Transverse colon (tissue), 4 donors: ENCODE measurements at regions not wholly inside any gene's neighbourhood (a gene's known extent, or its start where the extent isn't known, plus 50 kb on each side); places are given as distances from the start of the nearest gene placed in this dataset.

Source experiments
- DNase-seq: peaks from one replicate; pipeline ENCODE4 v3.0.0-alpha.2; 2019
- H3K27ac ChIP-seq, 4 donors: fragments of 200-600 bp; sonication (generic); 2 replicates each; pipeline ENCODE4 v1.5.1; 2016 to 2018; ENCODE audit warnings: inconsistent platforms in 4 of 4
- H3K27me3 ChIP-seq: fragments of 200-600 bp; sonication (generic); 2 replicates; pipeline ENCODE4 v1.5.1; 2017; ENCODE audit warnings: inconsistent platforms
- H3K36me3 ChIP-seq, 4 donors: fragments of 200-600 bp; sonication (generic); 2 replicates each; pipeline ENCODE4 v1.5.1; 2017 to 2019; ENCODE audit warnings: inconsistent platforms in 4 of 4
- H3K4me1 ChIP-seq, 4 donors: fragments of 200-600 bp; sonication (generic); 2 replicates each; pipeline ENCODE4 v1.5.1; 2017 to 2020; ENCODE audit warnings: inconsistent platforms in 4 of 4
- H3K4me3 ChIP-seq, 4 donors: fragments of 200-600 bp; sonication (generic); 1 replicate in 1 of 4; 2 replicates in 3 of 4; pipeline versions ENCODE4 v1.5.1 to v1.6.1; 2017 to 2019; ENCODE audit warnings: inconsistent platforms in 4 of 4
- H3K9me3 ChIP-seq, 2 donors: fragments of 200-600 bp; sonication (generic); 2 replicates each; pipeline ENCODE4 v1.5.1; 2017 to 2019; ENCODE audit warnings: inconsistent platforms in 2 of 2
- CTCF ChIP-seq, 5 experiments: fragments of 200-600 bp in 3 of 5; fragments of 450-650 bp in 2 of 5; sonication (generic) in 3 of 5; IDR thresholded peaks; 1 replicate in 2 of 5; 2 replicates in 3 of 5; pipeline ENCODE4 v1.5.1; 2016 to 2017; ENCODE audit warnings: antibody characterized with exemption in 5 of 5, inconsistent platforms in 3 of 5, mild to moderate bottlenecking in 2 of 5, moderate library complexity in 1 of 5
- EP300 ChIP-seq: sonication (generic); formaldehyde crosslinking; IDR thresholded peaks from one replicate; pipeline ENCODE4 v1.6.1; 2017; ENCODE audit warnings: antibody characterized with exemption, low read depth
- POLR2A ChIP-seq: fragments of 450-650 bp; IDR thresholded peaks from one replicate; pipeline ENCODE4 v1.6.1; 2016; ENCODE audit warnings: antibody characterized with exemption, mild to moderate bottlenecking, moderate library complexity
- POLR2AphosphoS5 ChIP-seq, 3 donors: sonication (generic); formaldehyde crosslinking; IDR thresholded peaks; one replicate each; pipeline ENCODE4 v1.6.1; 2016; ENCODE audit warnings: antibody characterized with exemption in 3 of 3
- WGBS, 2 donors: methylation state at CpG; one replicate each; pipeline ENCODE4 v1.1.5; 2018; ENCODE audit warnings: low coverage in 1 of 2; 5-methylcytosine and 5-hydroxymethylcytosine counted together
- in situ Hi-C, 4 donors: fragments of 200-750 bp; cut with MboI; loops; one replicate each; pipeline versions ENCODE4 v1.15.0 to v1.15.1; 2017; ENCODE audit warnings: low sequenced_read_pairs in 3 of 4, low pct_ligation_motif_present in 1 of 4, low pct_unique_long_range_greater_than_20kb in 1 of 4
- intact Hi-C: fragments of 100-400 bp; cut with DNase I; formaldehyde crosslinking; loops from one replicate; pipeline ENCODE4 v1.15.1; 2023; ENCODE audit warnings: low total_unique reads

DNA sequence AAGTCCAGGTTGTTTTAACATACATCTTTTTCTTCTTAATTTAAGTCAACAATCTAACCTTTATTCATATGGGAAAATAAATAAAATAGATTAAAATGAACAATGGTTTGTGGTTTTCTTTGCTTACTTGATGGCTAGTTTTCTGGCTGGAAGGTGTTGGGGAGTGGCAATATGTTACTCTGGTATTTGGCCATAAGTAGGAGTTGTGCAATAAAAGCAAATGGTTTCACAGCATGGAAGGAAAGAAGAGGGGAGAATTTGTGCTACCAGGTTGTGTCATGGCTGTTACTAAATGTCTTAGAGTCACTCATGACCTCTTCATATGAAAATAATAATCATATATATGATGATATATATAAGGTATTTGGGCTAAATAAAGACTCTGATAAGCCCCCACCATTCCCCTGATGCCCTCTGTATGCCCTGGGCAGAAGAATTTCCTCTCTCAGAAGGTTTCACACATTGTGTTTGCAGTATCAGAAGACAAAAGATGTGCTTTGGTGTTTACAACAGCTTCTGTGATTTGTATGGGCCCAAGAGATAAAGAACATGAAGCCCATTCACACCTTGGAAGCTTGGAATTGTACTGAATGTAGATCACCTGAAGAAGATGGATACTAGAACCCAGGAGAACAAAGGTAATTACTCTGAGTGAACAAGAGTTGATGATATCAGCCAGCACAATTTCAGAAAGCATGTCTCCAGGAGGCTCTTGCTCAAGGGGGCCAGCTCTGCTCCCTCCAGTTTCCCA is 160.9 kb downstream of the ALG10B start:
- TF ChIP-seq POLR2AphosphoS5 (IDR thresholded peaks at IDR 0.05), result no peak
- H3K27ac ChIP-seq, result no peak overlapping the region
- DNase-seq, result no peak
- in situ Hi-C loops (no loop called here), intact Hi-C loops (no loop called here)
- H3K4me1 ChIP-seq, result no peaks in the 10 kb centered on the region
- no peaks in the 10 kb centered on the region for H3K9me3 ChIP-seq
- no peaks in the 10 kb centered on the region for H3K27me3 ChIP-seq
- no peaks in the 10 kb centered on the region for H3K36me3 ChIP-seq
- no peak overlapping the region for H3K4me3 ChIP-seq

GRCh38 chr12:38480594-38480993 is 164.0 kb downstream of the ALG10B start:
- no peaks in the 10 kb centered on the region for H3K36me3 ChIP-seq
- no peak for TF ChIP-seq POLR2A
- no peak for TF ChIP-seq POLR2AphosphoS5 (IDR thresholded peaks at IDR 0.05)
- no peak for TF ChIP-seq EP300
- no peak for TF ChIP-seq CTCF (IDR thresholded peaks at IDR 0.05)
- no peak for DNase-seq
- intact Hi-C loops, result no loop called here
- in situ Hi-C loops, result no loop called here
- no peak overlapping the region for H3K4me3 ChIP-seq
- H3K4me1 ChIP-seq, result no peaks in the 10 kb centered on the region
- H3K27me3 ChIP-seq, result no peaks in the 10 kb centered on the region
- no peaks in the 10 kb centered on the region for H3K9me3 ChIP-seq
- no peak overlapping the region for H3K27ac ChIP-seq

GRCh38 chr12:38484821-38485449 is 168.4 kb downstream of the ALG10B start:
- Histone ChIP-seq H3K27me3 (no peaks in the 10 kb centered on the region), H3K4me3 (no peak overlapping the region), H3K4me1 (no peaks in the 10 kb centered on the region), H3K9me3 (no peaks in the 10 kb centered on the region), H3K27ac (no peak overlapping the region), H3K36me3 (no peaks in the 10 kb centered on the region)
- intact Hi-C loops (no loop called here), in situ Hi-C loops (no loop called here)
- WGBS, 2 donors, result 58 to 63% methylated on average over 2 of the region's 2 CpGs
- no peak for DNase-seq
- no peak for TF ChIP-seq CTCF (IDR thresholded peaks at IDR 0.05)
- TF ChIP-seq POLR2A, result no peak
- TF ChIP-seq EP300, result no peak
- no peak for TF ChIP-seq POLR2AphosphoS5 (IDR thresholded peaks at IDR 0.05)

DNA sequence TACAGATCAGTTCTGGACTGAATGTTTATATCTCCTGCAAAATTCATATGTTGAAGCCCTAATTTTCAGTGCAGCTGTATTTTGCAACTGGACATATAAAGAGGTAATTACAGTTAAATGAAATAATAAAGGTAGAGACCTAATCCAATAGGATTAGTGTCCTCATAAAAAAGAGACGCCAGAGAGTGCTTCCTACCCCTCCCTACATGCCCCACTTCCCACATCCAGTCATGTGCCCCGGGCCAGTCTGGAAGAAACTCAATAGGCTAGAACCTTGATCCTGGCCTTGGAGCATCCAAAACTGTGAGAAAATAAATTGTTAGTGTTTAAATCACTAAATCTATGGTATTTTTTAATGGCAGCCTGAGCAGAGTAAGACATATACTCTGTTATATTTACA is 172.3 kb downstream of the ALG10B start:
- H3K9me3 ChIP-seq, result no peaks in the 10 kb centered on the region
- no peak overlapping the region for H3K27ac ChIP-seq
- WGBS, 2 donors, result 51 to 80% methylated on average over 2 of the region's 2 CpGs
- no peak for TF ChIP-seq CTCF (IDR thresholded peaks at IDR 0.05)
- TF ChIP-seq EP300, result no peak
- TF ChIP-seq POLR2AphosphoS5 (IDR thresholded peaks at IDR 0.05), result no peak
- no peak for TF ChIP-seq POLR2A
- intact Hi-C loops (no loop called here), in situ Hi-C loops (no loop called here)
- H3K4me1 ChIP-seq, result no peaks in the 10 kb centered on the region
- H3K27me3 ChIP-seq, result no peaks in the 10 kb centered on the region
- H3K36me3 ChIP-seq, result no peaks in the 10 kb centered on the region
- no peak for DNase-seq
- no peak overlapping the region for H3K4me3 ChIP-seq

DNA sequence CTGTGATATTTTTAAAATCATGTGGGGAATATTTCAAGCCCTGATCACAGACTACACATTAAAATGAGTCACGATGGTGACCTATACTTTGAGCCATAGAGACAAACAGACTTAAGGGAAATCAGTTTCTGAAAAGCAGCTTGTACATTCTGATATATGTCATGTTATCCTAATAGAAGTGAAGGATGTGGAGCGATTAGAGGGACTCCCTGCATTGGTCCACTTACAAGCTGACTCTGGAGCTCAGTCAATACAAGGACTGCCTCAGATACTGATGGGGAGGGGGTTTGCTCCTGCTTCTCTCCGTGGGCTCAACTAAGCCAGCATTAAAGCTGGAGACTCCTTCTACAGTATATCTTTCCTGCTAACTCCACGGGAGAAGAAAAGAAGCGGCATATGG is 173.5 kb downstream of the ALG10B start:
- Histone ChIP-seq H3K9me3 (no peaks in the 10 kb centered on the region), H3K4me3 (no peak overlapping the region), H3K27me3 (no peaks in the 10 kb centered on the region), H3K4me1 (no peaks in the 10 kb centered on the region), H3K36me3 (no peaks in the 10 kb centered on the region), H3K27ac (no peak overlapping the region)
- intact Hi-C loops, result no loop called here
- 51 to 76% methylated on average over 4 to 5 of the region's 5 CpGs for whole genome bisulfite sequencing, 2 donors
- no peak for DNase-seq
- TF ChIP-seq EP300 (no peak), CTCF (IDR thresholded peaks at IDR 0.05) (no peak), POLR2A (no peak), POLR2AphosphoS5 (IDR thresholded peaks at IDR 0.05) (no peak)
- in situ Hi-C loops, result no loop called here
